Natural killer cell (primary cell): ENCODE measurements at regions not wholly inside any gene's neighbourhood (a gene's known extent, or its start where the extent isn't known, plus 50 kb on each side); places are given as distances from the start of the nearest gene placed in this dataset.

Experiments used
- ATAC-seq, 3 donors: fragments of 150-1000 bp in 2 of 3; fragments of 200-7000 bp in 1 of 3; cut with Tn5 transposase; 1 replicate in 1 of 3; 2 replicates in 2 of 3; pipeline ENCODE4 v1.10.0; 2021; ENCODE audit warnings: mild to moderate bottlenecking in 2 of 3, moderate library complexity in 2 of 3
- DNase-seq, 2 donors: peaks; one replicate each; pipeline versions ENCODE4 v3.0.0 to v3.0.0-alpha.2; 2013 to 2021; ENCODE audit warnings: mixed read lengths in 1 of 2
- H3K27ac ChIP-seq: one replicate; pipeline ENCODE4 v1.5.1; 2013; ENCODE audit warnings: mild to moderate bottlenecking, low read length
- H3K27me3 ChIP-seq: one replicate; pipeline ENCODE4 v1.6.1; 2013; ENCODE audit warnings: low read length; ENCODE audit not compliant: control insufficient read depth, insufficient read depth
- H3K36me3 ChIP-seq: one replicate; pipeline ENCODE4 v1.6.1; 2013; ENCODE audit warnings: low read length; ENCODE audit not compliant: control insufficient read depth, insufficient read depth
- H3K4me1 ChIP-seq: one replicate; pipeline ENCODE4 v1.6.1; 2013; ENCODE audit warnings: low read length; ENCODE audit not compliant: control insufficient read depth, insufficient read depth
- H3K4me3 ChIP-seq: one replicate; pipeline ENCODE4 v1.5.1; 2013; ENCODE audit warnings: low read length
- H3K9me3 ChIP-seq: one replicate; pipeline ENCODE4 v1.6.1; 2013; ENCODE audit warnings: low read length; ENCODE audit not compliant: control insufficient read depth, insufficient read depth
- H3K27ac Mint-ChIP-seq, 2 donors: one replicate each; pipeline ENCODE4 v1.8.0; 2022; ENCODE audit warnings: mild to moderate bottlenecking in 2 of 2, mixed read lengths in 2 of 2, moderate library complexity in 1 of 2
- H3K27me3 Mint-ChIP-seq, 2 donors: one replicate each; pipeline ENCODE4 v1.8.0; 2022; ENCODE audit warnings: low read depth in 2 of 2, mixed read lengths in 2 of 2
- H3K36me3 Mint-ChIP-seq: one replicate; pipeline ENCODE4 v1.8.0; 2022; ENCODE audit warnings: mixed read lengths
- H3K4me1 Mint-ChIP-seq, 2 donors: one replicate each; pipeline ENCODE4 v1.8.0; 2022; ENCODE audit warnings: mixed read lengths in 2 of 2
- H3K4me3 Mint-ChIP-seq: one replicate; pipeline ENCODE4 v1.8.0; 2022; ENCODE audit warnings: mild to moderate bottlenecking, moderate library complexity, mixed read lengths
- H3K9me3 Mint-ChIP-seq, 2 donors: one replicate each; pipeline ENCODE4 v1.8.0; 2022; ENCODE audit warnings: mixed read lengths in 2 of 2
- CTCF ChIP-seq: fragments of 200-600 bp; IDR thresholded peaks from one replicate; pipeline ENCODE4 v1.8.0; 2022; ENCODE audit warnings: antibody characterized with exemption
- WGBS: methylation state at CpG from one replicate; pipeline ENCODE4 v1.1.7; 2013; ENCODE audit warnings: missing lambda C conversion rate; ENCODE audit not compliant: insufficient coverage; 5-methylcytosine and 5-hydroxymethylcytosine counted together
- intact Hi-C: fragments of 100-400 bp; cut with micrococcal nuclease; formaldehyde crosslinking; loops from one replicate; pipeline ENCODE4 v1.14.2; 2022

- H3K27ac ChIP-seq: no peak overlapping the region
- no peak for ATAC-seq
- no peaks in the 10 kb centered on the region for H3K4me1 ChIP-seq
- no peak for TF ChIP-seq CTCF
- no peak overlapping the region for H3K4me3 Mint-ChIP-seq
- no peaks in the 10 kb centered on the region for H3K36me3 Mint-ChIP-seq
- H3K27me3 ChIP-seq: no peaks in the 10 kb centered on the region
- intact Hi-C loops: no loop called here
- H3K27me3 Mint-ChIP-seq: no peaks in the 10 kb centered on the region
- no CpG with 5 or more reads among the region's 1 CpG for WGBS
- H3K9me3 ChIP-seq: no peaks in the 10 kb centered on the region
- H3K36me3 ChIP-seq: no peaks in the 10 kb centered on the region
- no peak overlapping the region for H3K4me3 ChIP-seq
- no peaks in the 10 kb centered on the region for H3K4me1 Mint-ChIP-seq
- H3K9me3 Mint-ChIP-seq: peaks cover 0 to 5% of the 10 kb centered on the region in 2 donors
- no peak overlapping the region for H3K27ac Mint-ChIP-seq
- DNase-seq: no peak
Observed at GRCh38 chr2:198478361-198478760, 674.0 kb downstream of the PLCL1 start.

DNA sequence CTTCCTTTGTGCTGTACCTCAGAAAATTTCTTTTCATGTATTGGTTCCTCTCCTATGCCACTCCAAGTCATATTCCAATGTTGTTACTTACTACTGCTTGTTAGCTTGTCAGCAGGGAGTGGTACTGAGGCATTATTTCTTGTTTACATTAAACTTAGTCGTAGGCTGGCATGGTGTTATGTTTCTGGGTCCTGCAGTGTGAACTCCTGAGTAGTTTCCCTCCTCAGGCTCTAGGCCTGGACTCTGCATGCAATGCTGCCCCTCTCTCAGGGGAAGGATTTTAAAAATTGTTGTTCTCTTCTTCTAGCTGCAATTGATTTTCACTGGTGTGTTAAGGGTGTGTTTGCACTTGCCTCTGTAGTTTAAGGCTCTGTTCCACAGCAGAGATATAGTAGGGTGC lies 671.6 kb downstream of the PLCL1 start:
- no peaks in the 10 kb centered on the region for H3K27me3 Mint-ChIP-seq
- intact Hi-C loops: no loop called here
- no peak overlapping the region for H3K27ac ChIP-seq
- H3K4me1 ChIP-seq: no peaks in the 10 kb centered on the region
- no peaks in the 10 kb centered on the region for H3K27me3 ChIP-seq
- peaks cover 0 to 4% of the 10 kb centered on the region in 2 donors for H3K9me3 Mint-ChIP-seq
- H3K9me3 ChIP-seq: no peaks in the 10 kb centered on the region
- H3K27ac Mint-ChIP-seq: no peak overlapping the region
- ATAC-seq (no peak), DNase-seq (no peak)
- 50% methylated on average over 1 of the region's 1 CpG for WGBS
- TF ChIP-seq CTCF: no peak
- no peak overlapping the region for H3K4me3 Mint-ChIP-seq
- no peaks in the 10 kb centered on the region for H3K4me1 Mint-ChIP-seq
- H3K4me3 ChIP-seq: no peak overlapping the region
- H3K36me3 Mint-ChIP-seq: no peaks in the 10 kb centered on the region
- no peaks in the 10 kb centered on the region for H3K36me3 ChIP-seq

DNA sequence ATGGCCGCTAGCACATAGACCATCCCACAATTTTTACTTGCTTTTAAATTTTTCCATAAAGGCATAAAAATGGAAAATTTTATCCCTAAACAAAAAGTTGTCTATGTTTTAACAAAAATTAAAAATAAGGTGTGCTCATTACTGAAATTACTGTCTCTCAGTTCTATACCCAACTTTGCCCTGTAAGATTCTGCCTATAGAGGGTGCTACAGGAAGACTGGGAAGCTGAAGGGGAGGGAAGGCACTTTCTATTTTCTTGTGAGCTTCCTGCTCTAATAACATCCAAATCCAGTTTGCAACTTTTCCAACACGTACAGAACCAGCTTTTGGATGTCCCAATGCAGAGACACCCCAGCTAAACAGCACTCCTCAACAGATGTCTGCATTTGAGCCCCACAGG lies 666.9 kb downstream of the PLCL1 start:
- Mint-ChIP-seq H3K27me3 (no peaks in the 10 kb centered on the region), H3K4me3 (no peak overlapping the region), H3K27ac (no peak overlapping the region), H3K4me1 (no peaks in the 10 kb centered on the region), H3K36me3 (no peaks in the 10 kb centered on the region), H3K9me3 (peaks cover 0 to 6% of the 10 kb centered on the region in 2 donors)
- no peak for ATAC-seq
- Histone ChIP-seq H3K36me3 (no peaks in the 10 kb centered on the region), H3K4me1 (no peaks in the 10 kb centered on the region), H3K27me3 (no peaks in the 10 kb centered on the region), H3K27ac (no peak overlapping the region), H3K9me3 (no peaks in the 10 kb centered on the region), H3K4me3 (no peak overlapping the region)
- 16% methylated on average over 1 of the region's 2 CpGs for WGBS
- intact Hi-C loops: no loop called here
- DNase-seq: no peak
- TF ChIP-seq CTCF: no peak

GRCh38 chr2:198468136-198468535 lies 663.7 kb downstream of the PLCL1 start:
- no peaks in the 10 kb centered on the region for H3K36me3 ChIP-seq
- Mint-ChIP-seq H3K4me3 (no peak overlapping the region), H3K36me3 (no peaks in the 10 kb centered on the region), H3K9me3 (peaks cover 3% of the 10 kb centered on the region in 2 donors), H3K27ac (no peak overlapping the region), H3K4me1 (no peaks in the 10 kb centered on the region), H3K27me3 (no peaks in the 10 kb centered on the region)
- no peaks in the 10 kb centered on the region for H3K27me3 ChIP-seq
- TF ChIP-seq CTCF: no peak
- ATAC-seq (no peak), DNase-seq (no peak)
- no peak overlapping the region for H3K4me3 ChIP-seq
- intact Hi-C loops: no loop called here
- H3K27ac ChIP-seq: no peak overlapping the region
- no peaks in the 10 kb centered on the region for H3K9me3 ChIP-seq
- H3K4me1 ChIP-seq: no peaks in the 10 kb centered on the region
- 72% methylated on average over 3 of the region's 3 CpGs for WGBS
